ENCODE measurements at regions not wholly inside any gene's neighbourhood (a gene's known extent, or its start where the extent isn't known, plus 50 kb on each side); places are given as distances from the start of the nearest gene placed in this dataset.

GRCh38 chr4:67234296-67234695 is 311.0 kb downstream of the CENPC start:
- no peak for FAIRE-seq

GRCh38 chr4:67229148-67229547 is 316.2 kb downstream of the CENPC start:
- DNase-seq (ENCODE audit: low spot score), result no peak
- FAIRE-seq, result no peak

More at GRCh38 chr4:67234296-67234695, 311.0 kb downstream of the CENPC start:
- DNase-seq (ENCODE audit: low spot score), result no peak

GRCh38 chr4:67220861-67221260 is 324.4 kb downstream of the CENPC start:
- FAIRE-seq (no peak), DNase-seq (ENCODE audit: low spot score) (no peak)

GRCh38 chr4:67218883-67219282 is 326.4 kb downstream of the CENPC start:
- FAIRE-seq, result no peak
- no peak for DNase-seq (ENCODE audit: low spot score)

GRCh38 chr4:67207941-67208441 is 337.3 kb downstream of the CENPC start:
- no peak for FAIRE-seq
- no peak for DNase-seq (ENCODE audit: low spot score)

- FAIRE-seq, result no peak
Measured at GRCh38 chr4:67204441-67204840, 340.9 kb downstream of the CENPC start.

GRCh38 chr4:67201334-67201733 is 344.0 kb downstream of the CENPC start:
- FAIRE-seq, result no peak
- no peak for DNase-seq (ENCODE audit: low spot score)

More at GRCh38 chr4:67204441-67204840, 340.9 kb downstream of the CENPC start:
- no peak for DNase-seq (ENCODE audit: low spot score)

- DNase-seq (ENCODE audit: low spot score) (peak; percentile 9), FAIRE-seq (no peak)
Measured at GRCh38 chr4:67198727-67199126, 346.6 kb downstream of the CENPC start.

- FAIRE-seq (no peak), DNase-seq (ENCODE audit: low spot score) (no peak)
Measured at GRCh38 chr4:67167849-67168248, 377.5 kb downstream of the CENPC start.

GRCh38 chr4:67162690-67163089 is 382.6 kb downstream of the CENPC start:
- FAIRE-seq (no peak), DNase-seq (ENCODE audit: low spot score) (no peak)

GRCh38 chr4:67161311-67161710 is 384.0 kb downstream of the CENPC start:
- FAIRE-seq (no peak), DNase-seq (ENCODE audit: low spot score) (no peak)

GRCh38 chr4:67160394-67160793 is 384.9 kb downstream of the CENPC start:
- DNase-seq (ENCODE audit: low spot score) (no peak), FAIRE-seq (no peak)

GRCh38 chr4:67158666-67159065 is 386.6 kb downstream of the CENPC start:
- FAIRE-seq (no peak), DNase-seq (ENCODE audit: low spot score) (no peak)

- no peak for DNase-seq (ENCODE audit: low spot score)
- FAIRE-seq, result no peak
Measured at GRCh38 chr4:67152976-67153375, 392.3 kb downstream of the CENPC start.

GRCh38 chr4:67151376-67152343 is 393.6 kb downstream of the CENPC start:
- DNase-seq (ENCODE audit: low spot score) (no peak), FAIRE-seq (no peak)

GRCh38 chr4:67141586-67141985 is 403.7 kb downstream of the CENPC start:
- DNase-seq (ENCODE audit: low spot score), result no peak
- no peak for FAIRE-seq

- FAIRE-seq (no peak), DNase-seq (ENCODE audit: low spot score) (no peak)
Measured at GRCh38 chr4:67134616-67135015, 410.7 kb downstream of the CENPC start.

- FAIRE-seq, result no peak
- DNase-seq (ENCODE audit: low spot score), result no peak
Measured at GRCh38 chr4:67133162-67133561, 412.1 kb downstream of the CENPC start.

GRCh38 chr4:67131224-67131623 is 414.1 kb downstream of the CENPC start:
- no peak for FAIRE-seq
- no peak for DNase-seq (ENCODE audit: low spot score)

GRCh38 chr4:67130411-67130810 is 414.9 kb downstream of the CENPC start:
- DNase-seq (ENCODE audit: low spot score) (no peak), FAIRE-seq (no peak)

GRCh38 chr4:67126570-67126969 is 418.7 kb downstream of the CENPC start:
- no peak for FAIRE-seq

GRCh38 chr4:67125636-67126514 is 419.4 kb downstream of the CENPC start:
- DNase-seq (ENCODE audit: low spot score) (no peak), FAIRE-seq (no peak)

More at GRCh38 chr4:67126570-67126969, 418.7 kb downstream of the CENPC start:
- no peak for DNase-seq (ENCODE audit: low spot score)

Measured in RCC 7860 (cell line).